Fibroblast of skin of back (primary cell): ENCODE measurements at regions not wholly inside any gene's neighbourhood (a gene's known extent, or its start where the extent isn't known, plus 50 kb on each side); places are given as distances from the start of the nearest gene placed in this dataset.
A peak's percentile ranks its signal among the peaks of the same experiment; 100 is the strongest.

Source experiments
- DNase-seq: peaks from one replicate; pipeline ENCODE4 v3.0.0-alpha.2; 2013

- no peak for DNase-seq
These were observed 181.9 kb downstream of the PABPC4L start for GRCh38 chr4:134019657-134020056.

GRCh38 chr4:134018846-134019245 is 182.7 kb downstream of the PABPC4L start:
- DNase-seq: peak; percentile 52

DNA sequence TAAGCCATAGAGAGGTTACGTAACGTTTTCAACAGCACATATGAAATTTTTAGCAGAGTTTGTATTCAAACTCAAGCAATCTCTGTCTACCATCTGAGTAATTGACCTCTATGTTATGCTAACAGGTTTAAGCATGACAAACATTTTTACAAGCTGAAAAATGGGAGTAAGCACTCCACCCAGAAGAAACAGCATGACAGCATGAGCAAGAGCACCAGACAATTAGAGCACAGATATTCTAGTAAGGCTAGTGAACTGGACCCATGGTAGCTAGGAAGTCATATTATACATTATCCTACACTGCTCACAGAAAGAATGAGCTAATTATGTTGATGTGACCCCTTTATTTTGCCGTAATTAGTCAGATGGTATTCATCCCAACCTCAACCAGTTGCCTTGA is 200.5 kb downstream of the PABPC4L start:
- DNase-seq: no peak

DNA sequence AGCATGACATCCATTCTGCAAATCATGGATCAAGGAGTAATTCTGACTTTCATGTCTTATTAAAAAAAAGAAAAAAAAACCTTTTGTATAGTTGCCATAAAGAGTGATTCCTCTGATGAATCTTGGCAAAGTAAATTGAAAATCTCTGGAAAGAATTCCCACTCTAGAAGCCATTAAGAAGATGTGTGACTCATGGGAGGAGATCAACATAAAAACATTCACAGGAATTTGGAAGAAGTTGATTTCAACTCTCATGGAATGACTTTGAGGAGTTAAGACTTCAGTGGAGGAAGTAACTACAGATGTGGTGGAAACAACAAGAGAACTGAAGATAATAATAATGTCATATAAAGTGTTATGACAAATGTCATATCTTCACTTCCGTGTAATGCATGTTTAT is 204.2 kb downstream of the PABPC4L start:
- peak; percentile 52 for DNase-seq

DNA sequence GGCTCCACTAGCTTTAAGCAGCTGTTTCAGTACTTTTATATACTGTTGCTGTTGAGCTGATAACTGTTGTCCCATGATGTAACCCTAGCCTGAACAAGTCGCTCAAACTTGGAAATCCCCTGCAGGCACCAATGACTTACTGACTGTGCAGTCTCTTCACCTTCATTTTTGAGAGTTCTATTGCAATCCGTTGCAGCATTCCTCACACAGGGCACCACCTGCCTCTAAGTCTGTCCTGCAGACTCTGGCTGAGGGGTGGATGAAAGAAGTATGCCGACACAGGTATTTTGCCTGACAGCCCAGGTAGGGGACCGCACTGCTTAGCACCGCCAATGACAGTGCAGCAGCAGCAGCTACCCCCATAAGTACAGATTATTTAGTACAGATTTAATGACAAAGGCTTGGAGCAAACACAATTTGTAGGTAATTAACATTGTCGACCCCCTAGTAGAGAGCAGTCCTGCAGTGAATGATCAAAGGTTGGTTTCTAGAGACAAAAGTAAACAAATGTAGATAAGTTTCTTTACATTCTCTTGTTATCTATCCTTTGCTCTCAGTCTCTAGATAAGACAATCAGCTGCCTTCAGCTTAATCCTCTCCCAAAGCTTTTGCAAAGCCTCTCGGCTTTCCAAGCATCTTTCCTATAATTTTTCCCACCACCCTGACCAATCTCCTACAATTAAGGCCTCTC is 205.0 kb downstream of the PABPC4L start:
- no peak for DNase-seq

- DNase-seq: no peak
These were observed 206.2 kb downstream of the PABPC4L start for GRCh38 chr4:133995243-133995960.

DNA sequence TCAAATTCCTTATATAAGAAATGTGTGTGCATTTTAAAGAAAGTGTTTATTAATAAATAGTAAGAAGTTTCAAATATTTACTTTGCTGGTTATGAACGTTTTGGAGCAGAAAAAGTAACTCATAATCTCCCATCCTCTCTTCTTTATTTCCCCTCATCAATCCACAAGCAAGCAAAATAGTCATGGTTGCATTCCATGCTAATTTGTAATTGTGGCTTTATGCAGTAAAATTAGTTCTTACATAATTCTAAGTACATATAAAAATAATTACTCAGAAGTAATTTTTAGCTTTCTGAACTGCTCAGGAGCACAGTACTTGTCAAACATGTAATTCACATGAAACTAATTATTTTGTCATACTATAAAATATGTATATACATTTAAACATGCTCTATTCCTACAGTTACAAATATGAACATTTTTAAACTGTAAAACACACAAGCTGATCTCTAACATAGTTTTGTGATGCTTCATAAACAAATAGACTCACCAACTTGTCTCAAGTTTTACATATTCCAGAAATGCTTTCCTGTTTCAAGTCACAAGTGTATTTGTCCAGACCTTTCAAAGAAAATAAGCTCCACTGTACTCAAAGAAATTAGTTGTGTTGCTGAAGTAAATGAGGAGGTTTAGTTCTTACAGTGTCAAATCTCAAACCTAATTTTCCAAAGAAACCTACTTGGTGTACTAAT is 218.9 kb downstream of the PABPC4L start:
- DNase-seq: peak; percentile 24

DNA sequence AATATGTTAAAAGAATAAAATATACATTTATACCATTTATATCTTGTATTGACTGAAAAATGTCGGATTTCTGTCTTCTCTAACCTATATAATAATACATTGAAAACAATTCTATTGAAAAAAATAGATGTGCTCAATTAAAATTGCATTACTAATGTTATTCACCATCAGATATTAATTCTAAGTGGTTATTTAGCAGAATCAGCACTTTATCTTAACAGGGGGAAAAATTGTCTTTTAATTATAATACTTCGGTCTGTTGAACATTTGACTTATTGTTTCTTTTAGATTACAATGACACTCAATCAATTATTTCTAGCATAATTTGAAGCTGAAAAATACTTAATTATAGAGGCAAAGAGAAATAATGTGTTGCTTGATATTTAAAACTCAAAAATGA is 220.3 kb downstream of the PABPC4L start:
- DNase-seq: no peak

DNA sequence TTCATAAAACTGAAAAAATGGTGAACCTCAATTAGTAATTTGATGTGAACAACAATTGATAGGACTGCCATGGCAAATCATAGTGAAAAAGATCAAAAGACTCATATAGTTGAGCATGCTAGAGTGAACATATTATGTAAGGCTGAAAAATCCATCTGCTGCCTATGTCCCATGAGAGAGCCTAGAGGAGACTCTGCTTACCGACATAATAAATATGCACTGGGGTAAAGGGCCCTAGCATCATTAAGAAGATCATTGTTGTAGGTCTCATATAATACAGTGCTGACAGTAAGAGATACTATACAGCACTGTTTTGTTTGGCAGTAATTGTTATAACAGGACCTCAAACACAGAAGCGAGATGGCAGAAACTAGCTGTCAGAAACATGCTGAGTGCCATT is 229.0 kb downstream of the PABPC4L start:
- no peak for DNase-seq

DNA sequence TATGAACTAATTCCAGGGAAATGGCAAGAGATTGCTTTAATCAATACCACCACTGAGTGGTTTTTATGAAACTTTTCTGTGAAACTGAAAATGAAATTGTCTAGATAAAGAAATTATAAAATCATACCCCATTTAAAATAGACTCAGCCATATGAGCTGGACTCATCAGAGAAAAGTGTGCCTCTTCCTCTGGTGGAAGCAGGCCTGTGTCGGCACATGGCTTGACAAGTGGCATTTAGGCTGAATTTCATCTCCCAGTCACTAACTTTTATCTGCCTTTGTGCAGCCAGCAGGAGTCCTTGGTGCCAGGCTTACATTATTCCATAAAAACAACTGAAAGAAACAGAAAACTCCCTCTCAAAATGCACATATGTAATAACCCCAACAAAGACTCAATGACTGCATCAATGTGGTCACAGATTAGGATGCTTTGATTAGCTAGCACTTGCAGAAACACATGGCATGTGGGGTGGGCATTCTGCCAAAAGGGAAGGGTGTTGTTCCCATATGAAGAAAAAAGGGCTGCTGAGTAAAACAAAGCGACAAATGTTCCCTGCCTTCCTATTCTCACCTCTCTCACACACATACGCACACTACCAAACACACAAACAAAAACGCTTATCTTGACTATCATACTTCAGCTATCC is 232.3 kb downstream of the PABPC4L start:
- peak; percentile 72 for DNase-seq

DNA sequence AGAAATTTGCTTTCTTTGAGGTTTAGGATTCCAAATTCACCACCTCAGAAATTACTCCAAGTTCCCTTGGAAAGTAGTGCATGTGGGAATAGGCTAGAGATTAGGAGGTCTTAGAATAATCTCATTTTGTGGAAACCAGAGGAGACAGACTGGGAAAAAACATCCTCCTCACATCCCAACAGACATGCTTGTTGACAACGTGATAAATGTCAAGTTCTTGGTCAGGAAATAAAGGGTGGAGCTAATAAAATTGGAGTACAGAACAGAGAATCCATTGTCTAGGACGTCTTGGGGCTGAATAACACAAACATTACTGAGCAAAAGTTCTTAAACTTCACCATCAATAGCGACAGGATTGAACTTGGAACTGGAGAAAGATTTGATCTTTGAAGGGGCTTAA is 233.4 kb downstream of the PABPC4L start:
- no peak for DNase-seq

DNA sequence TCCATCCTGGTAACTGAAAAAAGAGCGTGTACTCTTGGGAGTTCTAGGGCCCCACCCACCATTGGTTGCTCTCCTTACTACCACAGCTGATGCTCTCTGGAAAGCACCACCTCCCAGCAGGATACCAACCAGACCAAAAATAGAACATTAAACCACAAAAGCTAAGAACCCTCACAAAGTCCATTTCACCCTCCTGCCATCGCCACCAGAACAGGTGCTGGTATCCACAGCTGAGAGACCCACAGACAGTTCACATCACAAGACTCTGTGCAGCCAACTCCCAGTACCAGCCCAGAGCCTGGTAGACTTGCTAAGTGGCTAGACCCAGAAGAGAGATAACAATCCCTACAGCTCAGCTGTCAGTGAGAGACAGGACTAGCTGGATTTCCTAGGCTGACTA is 240.6 kb downstream of the PABPC4L start:
- no peak for DNase-seq

DNA sequence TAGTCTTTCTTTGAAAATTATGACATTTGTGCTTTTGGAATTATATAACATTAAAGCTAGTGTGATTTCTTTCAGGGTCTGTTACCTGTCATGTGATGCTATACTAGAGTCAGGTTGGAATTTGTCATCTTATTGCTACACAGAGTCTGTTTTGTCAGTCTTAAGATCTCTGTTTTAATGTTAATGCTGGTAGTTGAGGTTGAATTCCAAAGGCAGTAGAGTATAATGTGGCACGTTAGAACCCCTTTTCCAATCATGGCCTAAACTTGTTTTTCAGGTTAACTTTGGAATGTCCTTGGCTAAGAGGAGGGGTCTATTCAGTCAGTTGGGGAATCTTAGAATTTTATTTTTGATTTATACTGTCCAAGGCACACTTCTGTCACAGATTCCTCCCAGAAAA is 258.5 kb downstream of the PABPC4L start:
- DNase-seq: no peak

GRCh38 chr4:133938061-133938460 is 263.5 kb downstream of the PABPC4L start:
- DNase-seq: no peak

- DNase-seq: peak; percentile 3
These were observed 271.9 kb downstream of the PABPC4L start for GRCh38 chr4:133929531-133930239.

DNA sequence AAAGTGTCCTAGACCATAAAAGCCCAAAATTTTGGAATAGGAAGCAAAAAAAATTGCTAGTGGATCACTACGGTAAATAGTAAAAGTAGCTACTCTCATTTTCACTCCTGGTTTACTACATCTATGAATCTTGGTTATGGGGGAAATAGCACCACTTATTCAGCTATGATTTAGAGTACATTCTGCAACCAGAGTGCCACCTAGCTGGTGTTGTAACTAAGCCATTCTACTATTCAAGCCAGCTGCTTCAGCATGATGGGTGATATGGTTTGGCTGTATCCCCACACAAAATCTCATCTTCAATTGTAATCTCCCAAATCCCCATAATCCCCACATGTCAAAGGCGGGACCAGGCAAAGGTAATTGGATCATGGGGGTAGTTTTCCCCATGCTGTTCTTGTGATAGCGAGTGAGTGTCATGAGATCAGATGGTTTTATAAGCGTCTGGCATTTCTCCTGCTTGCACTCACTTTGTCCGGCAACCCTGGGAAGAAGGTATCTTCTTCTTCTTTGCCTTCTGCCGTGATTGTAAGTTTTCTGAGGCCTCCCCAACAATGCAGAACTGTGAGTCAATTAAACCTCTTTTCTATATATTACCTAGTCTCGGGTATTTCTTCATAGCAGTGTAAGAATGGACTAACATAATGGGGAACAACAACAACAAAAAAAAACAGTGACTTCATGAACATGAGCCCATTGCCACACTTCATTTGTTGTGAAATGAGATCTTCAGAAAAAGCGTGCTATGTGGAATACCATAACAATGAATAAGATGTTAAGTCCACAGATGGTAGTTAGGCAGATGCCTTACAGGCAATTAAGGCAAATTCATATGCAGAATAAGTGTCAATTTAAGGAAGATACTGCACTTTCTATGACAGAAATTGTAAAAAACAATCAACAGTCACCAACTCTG is 280.1 kb downstream of the PABPC4L start:
- no peak for DNase-seq

DNA sequence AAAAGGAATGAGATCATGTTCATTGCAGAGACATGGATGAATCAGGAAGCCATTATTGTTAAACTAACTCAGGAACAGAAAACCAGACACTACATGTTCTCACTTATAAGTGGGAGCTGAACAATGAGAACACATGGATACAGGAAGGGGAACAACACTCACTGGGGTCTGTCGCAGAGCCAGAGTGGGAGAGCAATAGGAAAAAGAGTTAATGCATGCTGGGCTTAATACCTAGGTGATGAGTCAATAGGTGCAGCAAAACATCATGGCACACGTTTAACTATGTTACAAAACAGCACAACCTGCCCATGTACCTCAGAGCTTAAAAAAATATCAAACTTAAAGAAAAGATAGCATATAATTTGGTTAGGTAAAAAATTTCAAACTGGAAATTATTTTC is 281.4 kb downstream of the PABPC4L start:
- no peak for DNase-seq

GRCh38 chr4:133910165-133910564 is 291.4 kb downstream of the PABPC4L start:
- DNase-seq: no peak

DNA sequence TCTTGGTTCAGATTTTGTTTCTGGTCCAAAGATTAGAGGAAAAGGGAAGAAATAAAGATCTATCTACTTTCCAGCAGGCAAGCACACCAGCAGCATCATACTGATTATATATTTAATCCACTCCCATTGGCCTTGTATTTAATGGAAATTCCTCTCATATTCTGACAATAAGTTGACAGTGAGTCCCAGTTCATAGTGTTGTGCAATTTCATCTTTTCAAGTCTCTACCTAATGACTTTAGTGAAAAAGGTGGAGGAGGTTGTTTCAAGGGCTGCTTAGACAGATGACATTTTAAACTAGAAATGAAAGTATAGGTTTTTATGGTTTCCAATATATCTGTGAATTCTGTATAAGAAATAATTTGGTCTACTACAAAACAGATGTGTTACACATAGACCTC is 298.6 kb downstream of the PABPC4L start:
- no peak for DNase-seq

GRCh38 chr4:133891011-133891410 is 310.6 kb downstream of the PABPC4L start:
- DNase-seq: no peak

DNA sequence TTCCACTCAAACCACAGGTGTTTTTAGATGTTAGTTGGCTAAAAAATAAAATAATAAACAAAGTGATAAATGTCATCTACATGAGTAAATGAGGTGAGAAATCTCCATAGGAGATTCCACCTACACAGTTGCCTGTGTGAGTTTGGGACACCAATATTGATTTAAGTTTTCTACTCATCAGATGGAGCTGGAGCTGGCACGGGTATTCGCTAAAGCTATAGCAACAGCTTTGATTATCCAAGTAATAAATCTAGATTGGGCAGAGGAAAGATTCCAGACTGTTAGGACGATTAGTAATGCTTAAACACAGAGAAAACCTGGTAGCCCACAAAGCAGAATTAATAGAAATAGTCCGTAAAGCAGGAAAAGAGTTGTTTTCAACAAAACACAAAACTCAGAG is 313.9 kb downstream of the PABPC4L start:
- DNase-seq: no peak

- no peak for DNase-seq
These were observed 332.1 kb downstream of the PABPC4L start for GRCh38 chr4:133869486-133869885.
